IgD-negative memory B cell (primary cell): ENCODE measurements at regions not wholly inside any gene's neighbourhood (a gene's known extent, or its start where the extent isn't known, plus 50 kb on each side); places are given as distances from the start of the nearest gene placed in this dataset.

Experiments
- H3K27ac Mint-ChIP-seq, 3 donors: one replicate each; pipeline ENCODE4 v1.8.0; 2020 to 2022; ENCODE audit warnings: mild to moderate bottlenecking in 3 of 3, mixed read lengths in 3 of 3, moderate library complexity in 1 of 3
- H3K27me3 Mint-ChIP-seq: one replicate; pipeline ENCODE4 v1.8.0; 2021; ENCODE audit warnings: mixed read lengths
- H3K36me3 Mint-ChIP-seq: one replicate; pipeline ENCODE4 v1.8.0; 2020; ENCODE audit warnings: mild to moderate bottlenecking, mixed read lengths
- H3K4me1 Mint-ChIP-seq, 3 donors: one replicate each; pipeline ENCODE4 v1.8.0; 2020 to 2022; ENCODE audit warnings: mixed read lengths in 3 of 3, mild to moderate bottlenecking in 1 of 3
- H3K4me3 Mint-ChIP-seq, 4 donors: one replicate each; pipeline ENCODE4 v1.8.0; 2020 to 2022; ENCODE audit warnings: mild to moderate bottlenecking in 4 of 4, mixed read lengths in 4 of 4, moderate library complexity in 3 of 4
- H3K9me3 Mint-ChIP-seq, 3 donors: one replicate each; pipeline ENCODE4 v1.8.0; 2020 to 2021; ENCODE audit warnings: mixed read lengths in 3 of 3, mild to moderate bottlenecking in 1 of 3

DNA sequence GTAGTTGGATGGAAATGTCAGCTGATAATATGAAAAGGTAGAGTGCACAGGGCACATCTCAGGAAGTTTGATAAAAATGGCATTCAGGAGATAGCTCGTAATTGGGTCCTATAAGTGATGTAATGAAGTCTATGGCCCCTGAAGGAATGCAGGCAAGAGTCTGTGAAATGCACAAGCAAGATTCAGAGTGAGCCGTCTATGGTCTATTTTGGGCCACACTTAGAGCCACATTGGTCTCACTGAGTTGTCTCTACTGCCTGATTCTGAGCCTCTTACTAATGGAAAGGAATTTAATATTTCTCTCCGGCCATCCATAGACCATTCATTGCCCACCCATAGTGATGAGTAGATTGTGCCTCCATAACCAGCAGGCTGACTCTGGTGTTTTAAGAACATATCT, 111.3 kb upstream of the KCNN2 start:
- Mint-ChIP-seq H3K27ac (no peak overlapping the region), H3K4me1 (no peaks in the 10 kb centered on the region), H3K27me3 (no peaks in the 10 kb centered on the region), H3K36me3 (peaks cover 3% of the 10 kb centered on the region), H3K9me3 (peaks cover 0 to 1% (median 0%) of the 10 kb centered on the region in 3 donors), H3K4me3 (no peak overlapping the region)

DNA sequence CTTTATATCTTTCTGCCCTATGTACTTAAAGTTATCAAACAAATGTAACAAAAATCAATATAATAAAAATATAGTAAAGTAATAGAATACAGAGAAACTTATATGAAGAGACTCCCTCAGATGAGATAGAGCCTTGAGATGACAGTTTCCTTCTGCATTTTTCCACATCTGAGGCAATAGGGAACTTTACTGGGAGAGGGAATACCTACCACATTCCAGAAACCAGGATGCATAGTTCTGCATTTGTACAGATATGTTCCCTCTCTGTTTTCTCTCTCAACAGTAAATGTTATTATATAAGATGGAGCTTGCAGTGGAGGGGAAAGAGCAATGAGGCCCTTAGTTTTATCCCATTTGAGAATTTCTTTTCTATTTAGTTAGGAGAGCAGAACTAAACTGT, 109.6 kb upstream of the KCNN2 start:
- H3K36me3 Mint-ChIP-seq = peaks cover 3% of the 10 kb centered on the region
- H3K9me3 Mint-ChIP-seq = peaks cover 0 to 1% (median 0%) of the 10 kb centered on the region in 3 donors
- no peak overlapping the region for H3K27ac Mint-ChIP-seq
- no peaks in the 10 kb centered on the region for H3K27me3 Mint-ChIP-seq
- no peaks in the 10 kb centered on the region for H3K4me1 Mint-ChIP-seq
- H3K4me3 Mint-ChIP-seq = no peak overlapping the region

DNA sequence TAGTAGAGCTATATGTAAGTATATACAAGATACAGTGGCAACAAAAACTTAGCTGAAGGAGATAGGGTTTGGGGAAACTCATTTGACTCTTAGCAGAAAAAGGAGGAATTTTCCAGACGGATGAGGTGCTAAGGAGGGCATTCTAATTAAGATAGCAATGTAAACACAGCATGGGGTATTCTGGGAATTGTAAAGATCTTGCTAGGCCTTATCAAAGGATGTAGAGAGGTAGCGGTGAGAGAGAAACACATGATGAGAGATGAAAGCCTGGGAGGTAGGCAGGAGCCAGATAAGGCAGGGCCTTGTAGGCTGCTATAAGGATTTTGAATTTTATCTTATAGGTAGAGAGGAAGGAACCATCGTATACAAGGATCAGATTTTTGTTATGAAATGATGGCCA, 106.6 kb upstream of the KCNN2 start:
- Mint-ChIP-seq H3K27ac (no peak overlapping the region), H3K27me3 (peaks cover 6% of the 10 kb centered on the region), H3K4me3 (no peak overlapping the region), H3K36me3 (peaks cover 3% of the 10 kb centered on the region), H3K9me3 (peaks cover 0 to 5% (median 0%) of the 10 kb centered on the region in 3 donors), H3K4me1 (no peaks in the 10 kb centered on the region)

DNA sequence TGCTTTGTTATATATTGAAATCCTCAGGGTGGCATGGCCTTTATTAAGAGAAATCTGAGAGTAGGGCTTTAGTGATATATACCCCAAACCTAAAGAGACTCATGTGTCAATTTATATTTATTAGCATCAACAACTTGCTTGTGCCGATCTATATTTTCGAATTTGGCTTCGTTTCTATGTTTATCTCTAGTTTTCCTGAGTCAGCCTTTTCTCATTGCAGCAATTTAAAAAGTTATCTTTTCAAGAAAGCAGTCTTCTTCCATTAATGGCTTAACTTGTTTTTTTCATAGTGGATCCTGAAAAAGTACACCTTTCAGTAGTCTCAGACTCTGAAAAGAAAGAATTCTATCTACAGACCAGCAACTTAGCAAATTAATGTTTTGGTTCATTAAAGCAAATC, 99.9 kb upstream of the KCNN2 start:
- H3K27me3 Mint-ChIP-seq = peaks cover 6% of the 10 kb centered on the region
- H3K4me3 Mint-ChIP-seq = no peak overlapping the region
- H3K4me1 Mint-ChIP-seq = no peaks in the 10 kb centered on the region
- no peak overlapping the region for H3K27ac Mint-ChIP-seq
- peaks cover 0 to 4% (median 0%) of the 10 kb centered on the region in 3 donors for H3K9me3 Mint-ChIP-seq
- H3K36me3 Mint-ChIP-seq = no peaks in the 10 kb centered on the region

DNA sequence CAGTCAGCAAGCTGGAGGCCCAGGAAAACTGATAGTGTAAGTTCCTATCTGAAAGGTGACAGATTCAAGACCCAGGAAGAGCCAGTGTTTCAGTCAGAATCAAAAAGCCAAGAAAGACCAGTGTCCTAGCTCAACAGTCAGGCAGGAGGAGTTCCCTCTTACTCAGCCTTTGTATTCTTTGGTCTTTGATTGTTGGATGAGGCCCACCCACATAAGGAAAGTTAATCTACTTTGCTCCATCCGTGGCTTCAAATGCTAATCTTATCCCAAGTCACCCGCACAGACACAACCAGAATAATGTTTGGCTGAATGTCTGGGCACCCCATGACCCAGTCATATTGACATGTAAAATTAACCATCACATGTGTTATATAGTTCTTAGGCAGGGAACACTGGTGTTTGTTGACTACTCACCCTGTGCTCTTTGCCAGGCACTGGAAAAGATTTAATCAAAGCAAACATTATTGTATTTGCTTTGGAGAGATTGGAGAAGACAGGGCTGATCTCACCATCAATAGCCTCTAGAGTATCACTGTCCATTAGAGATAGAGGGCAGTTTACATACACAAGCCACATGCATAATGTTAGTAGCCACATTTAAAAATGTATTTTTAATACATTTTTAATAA, 96.3 kb upstream of the KCNN2 start:
- no peak overlapping the region for H3K27ac Mint-ChIP-seq
- no peaks in the 10 kb centered on the region for H3K27me3 Mint-ChIP-seq
- no peaks in the 10 kb centered on the region for H3K9me3 Mint-ChIP-seq
- H3K4me3 Mint-ChIP-seq = no peak overlapping the region
- no peaks in the 10 kb centered on the region for H3K36me3 Mint-ChIP-seq
- H3K4me1 Mint-ChIP-seq = no peaks in the 10 kb centered on the region

DNA sequence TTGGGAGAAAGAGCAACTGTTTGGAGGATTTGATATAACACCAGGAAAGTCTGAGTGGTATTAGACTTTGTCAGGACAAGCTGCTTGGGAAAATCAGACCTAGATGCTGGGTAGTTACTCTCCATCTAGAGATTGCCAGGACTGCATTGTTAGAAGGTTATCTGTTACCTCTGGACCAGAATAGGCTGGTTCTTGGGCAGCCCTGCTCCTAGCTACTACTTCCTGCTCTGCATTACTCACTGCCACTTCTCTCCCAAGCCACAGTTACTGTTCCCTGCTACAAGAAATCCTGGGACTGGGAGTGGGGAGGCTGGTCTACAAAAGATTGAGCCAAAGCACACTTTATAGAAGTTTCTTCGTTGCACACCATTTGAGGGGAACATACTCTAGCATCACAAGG, 95.5 kb upstream of the KCNN2 start:
- Mint-ChIP-seq H3K27me3 (no peaks in the 10 kb centered on the region), H3K4me1 (no peaks in the 10 kb centered on the region), H3K27ac (no peak overlapping the region), H3K4me3 (no peak overlapping the region), H3K36me3 (no peaks in the 10 kb centered on the region), H3K9me3 (no peaks in the 10 kb centered on the region)

DNA sequence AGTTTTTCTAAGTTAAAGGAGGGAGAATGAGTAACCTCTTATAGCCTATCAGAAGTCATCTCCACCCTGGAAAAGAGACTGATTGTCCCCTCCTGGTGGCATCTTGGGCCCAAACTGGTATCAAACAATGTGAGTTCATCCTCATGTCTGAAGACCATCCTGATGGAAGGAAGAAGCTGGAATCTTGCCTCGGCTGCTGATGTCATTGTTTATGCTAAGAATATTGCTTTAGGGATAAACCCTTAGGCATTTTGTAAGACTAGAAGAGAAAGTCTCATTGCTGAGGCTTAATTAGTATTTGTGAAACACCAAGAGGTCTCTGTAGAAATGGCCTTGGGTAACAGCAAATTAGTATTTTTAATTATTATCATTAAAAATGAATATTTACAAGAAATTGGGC, 65.7 kb upstream of the KCNN2 start:
- H3K36me3 Mint-ChIP-seq = peaks cover 2% of the 10 kb centered on the region
- H3K9me3 Mint-ChIP-seq = no peaks in the 10 kb centered on the region
- no peaks in the 10 kb centered on the region for H3K4me1 Mint-ChIP-seq
- no peak overlapping the region for H3K27ac Mint-ChIP-seq
- peaks cover 3% of the 10 kb centered on the region for H3K27me3 Mint-ChIP-seq
- H3K4me3 Mint-ChIP-seq = no peak overlapping the region

DNA sequence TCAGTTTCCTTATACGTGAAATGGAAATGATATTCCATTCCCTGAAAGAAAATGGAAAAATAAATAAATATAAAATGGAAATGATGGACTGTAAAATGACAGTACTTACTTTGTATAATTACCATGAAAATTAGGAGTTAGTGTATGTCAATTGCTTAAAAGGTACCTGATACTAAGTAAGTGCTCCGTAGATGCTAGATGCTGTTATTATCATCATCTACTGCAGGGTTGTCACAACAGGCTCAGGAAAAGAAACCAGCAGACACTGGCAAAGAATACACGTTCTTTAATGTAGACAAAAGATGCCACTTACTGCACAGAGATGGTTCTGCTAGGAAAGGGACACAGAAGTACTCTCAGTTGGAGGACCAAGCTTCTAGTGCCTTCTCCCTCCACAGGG, 64.0 kb upstream of the KCNN2 start:
- Mint-ChIP-seq H3K27ac (no peak overlapping the region), H3K27me3 (peaks cover 3% of the 10 kb centered on the region), H3K4me1 (no peaks in the 10 kb centered on the region), H3K36me3 (peaks cover 2% of the 10 kb centered on the region), H3K9me3 (no peaks in the 10 kb centered on the region), H3K4me3 (no peak overlapping the region)

DNA sequence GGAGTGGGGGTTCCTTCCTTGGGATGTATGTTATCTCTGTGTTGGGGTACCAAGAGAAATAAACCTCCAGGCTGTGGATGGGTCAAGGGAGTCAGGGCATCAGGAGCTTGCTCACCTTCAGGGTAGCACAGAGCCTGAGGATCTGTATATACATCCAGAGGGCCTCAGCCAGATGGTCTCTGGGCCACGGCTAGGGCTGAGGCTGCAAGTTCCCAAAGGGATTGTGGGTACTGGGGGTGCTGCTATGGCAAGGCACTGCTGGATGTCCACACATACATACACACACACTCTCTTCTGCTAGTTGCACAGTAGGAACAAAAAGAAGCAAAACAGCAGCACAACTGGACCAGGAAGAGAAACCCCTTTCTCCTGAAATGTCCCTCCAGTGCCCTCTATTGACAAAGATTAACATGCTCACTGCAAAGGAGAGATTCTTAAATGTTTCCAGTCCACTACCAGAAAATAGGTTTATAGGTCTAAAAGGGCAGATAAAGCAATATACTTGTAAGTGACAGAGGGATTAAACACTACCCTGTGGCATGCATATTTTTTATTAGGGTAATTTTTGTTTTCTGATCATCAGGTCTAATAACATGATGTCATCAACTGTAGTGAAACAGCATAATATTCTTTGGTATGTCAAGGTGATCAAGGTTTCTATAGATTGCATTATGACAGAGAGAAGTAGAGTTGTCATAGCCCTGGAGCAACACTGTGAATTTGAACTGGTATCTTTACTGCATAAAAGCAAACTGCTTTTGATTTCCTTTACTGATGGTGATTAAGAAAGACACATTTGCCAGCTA, 56.3 kb upstream of the KCNN2 start:
- Mint-ChIP-seq H3K27ac (no peak overlapping the region), H3K9me3 (no peaks in the 10 kb centered on the region), H3K27me3 (peaks cover 5% of the 10 kb centered on the region), H3K4me1 (no peaks in the 10 kb centered on the region), H3K4me3 (no peak overlapping the region), H3K36me3 (no peaks in the 10 kb centered on the region)

DNA sequence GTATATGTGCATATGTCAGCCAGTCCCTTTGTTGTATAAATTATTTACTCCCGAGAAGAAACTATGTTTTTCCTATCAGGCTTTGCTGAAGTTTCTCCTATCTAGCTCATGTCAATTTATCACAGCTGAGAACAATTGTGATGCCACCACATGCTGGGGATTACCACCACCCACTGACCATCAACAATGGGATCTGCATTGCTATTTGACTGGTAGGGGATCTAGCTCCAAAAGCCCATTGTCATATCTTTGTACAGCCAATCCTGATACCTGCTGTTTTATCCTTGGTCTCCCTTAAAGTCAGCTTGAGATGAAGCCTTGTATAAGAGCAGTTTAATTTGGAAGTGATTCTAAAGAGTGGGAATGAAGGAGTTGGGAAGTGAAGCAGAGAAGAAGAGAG, 53.9 kb upstream of the KCNN2 start:
- H3K27ac Mint-ChIP-seq = no peak overlapping the region
- peaks cover 7% of the 10 kb centered on the region for H3K27me3 Mint-ChIP-seq
- no peaks in the 10 kb centered on the region for H3K9me3 Mint-ChIP-seq
- no peaks in the 10 kb centered on the region for H3K36me3 Mint-ChIP-seq
- H3K4me1 Mint-ChIP-seq = no peaks in the 10 kb centered on the region
- H3K4me3 Mint-ChIP-seq = no peak overlapping the region

DNA sequence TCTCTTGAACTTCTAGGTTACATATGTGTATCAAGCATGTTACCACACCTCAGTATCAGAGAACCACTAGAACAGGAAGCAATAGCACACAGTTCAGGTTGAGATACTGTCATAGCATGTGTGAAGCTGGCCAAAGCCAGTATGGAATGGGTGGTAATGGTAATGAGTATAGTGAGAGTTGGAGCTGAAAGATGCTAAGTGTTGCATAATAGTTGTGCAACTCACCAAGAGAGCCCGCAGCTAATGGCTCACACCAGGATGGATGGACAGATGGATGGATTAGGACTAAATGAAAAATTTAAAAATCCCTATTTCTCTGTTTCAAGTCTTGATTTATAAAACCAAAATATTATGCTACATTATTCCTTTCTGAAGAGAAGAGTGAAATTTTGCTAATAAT, 53.4 kb upstream of the KCNN2 start:
- H3K27ac Mint-ChIP-seq = no peak overlapping the region
- no peaks in the 10 kb centered on the region for H3K36me3 Mint-ChIP-seq
- H3K4me3 Mint-ChIP-seq = no peak overlapping the region
- H3K4me1 Mint-ChIP-seq = no peaks in the 10 kb centered on the region
- H3K27me3 Mint-ChIP-seq = peaks cover 7% of the 10 kb centered on the region
- H3K9me3 Mint-ChIP-seq = no peaks in the 10 kb centered on the region

DNA sequence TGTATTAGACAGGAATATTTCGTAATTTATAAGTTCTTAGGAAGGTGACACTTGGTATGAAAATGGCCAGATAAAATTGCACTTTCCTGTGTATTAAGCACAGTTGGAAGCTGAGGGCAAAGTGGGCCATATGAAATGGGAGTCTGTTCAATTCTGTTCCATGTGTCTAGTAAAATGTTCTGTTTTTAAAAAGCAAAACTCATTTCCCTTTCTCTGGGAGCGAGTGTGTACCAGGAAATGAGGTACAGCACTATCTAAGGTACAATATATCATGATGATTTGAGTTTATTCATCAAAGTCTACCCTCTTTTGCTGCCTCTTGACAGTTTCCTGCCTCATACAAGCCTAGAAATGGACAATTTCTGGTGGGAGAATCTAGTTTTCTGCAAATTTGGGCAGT, 51.2 kb upstream of the KCNN2 start:
- no peaks in the 10 kb centered on the region for H3K36me3 Mint-ChIP-seq

DNA sequence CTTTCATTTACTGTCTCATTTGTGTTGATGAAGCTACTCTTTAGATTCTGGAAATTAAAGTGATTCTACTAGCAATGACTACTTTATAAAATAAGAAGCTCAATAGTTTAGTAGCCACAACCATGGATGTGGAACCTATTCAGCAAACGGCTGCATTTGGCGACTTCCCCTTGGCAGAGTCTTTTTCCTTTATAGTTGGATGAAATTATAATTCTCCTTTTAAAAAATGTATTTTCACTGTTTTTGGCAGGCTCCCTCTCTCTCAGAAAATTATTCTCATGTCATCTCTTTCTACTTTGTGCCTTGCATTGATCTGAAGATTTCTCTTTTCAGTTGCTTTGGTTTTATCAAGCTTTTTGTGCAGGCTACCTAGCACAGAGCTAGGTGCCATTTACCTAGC, 50.6 kb upstream of the KCNN2 start:
- Mint-ChIP-seq H3K27ac (no peak overlapping the region), H3K27me3 (peaks cover 5% of the 10 kb centered on the region), H3K36me3 (no peaks in the 10 kb centered on the region), H3K4me1 (no peaks in the 10 kb centered on the region), H3K9me3 (no peaks in the 10 kb centered on the region), H3K4me3 (no peak overlapping the region)

More for the DNA sequence above, 51.2 kb upstream of the KCNN2 start:
- Mint-ChIP-seq H3K4me1 (no peaks in the 10 kb centered on the region), H3K27me3 (peaks cover 5% of the 10 kb centered on the region), H3K9me3 (no peaks in the 10 kb centered on the region), H3K4me3 (no peak overlapping the region), H3K27ac (no peak overlapping the region)

DNA sequence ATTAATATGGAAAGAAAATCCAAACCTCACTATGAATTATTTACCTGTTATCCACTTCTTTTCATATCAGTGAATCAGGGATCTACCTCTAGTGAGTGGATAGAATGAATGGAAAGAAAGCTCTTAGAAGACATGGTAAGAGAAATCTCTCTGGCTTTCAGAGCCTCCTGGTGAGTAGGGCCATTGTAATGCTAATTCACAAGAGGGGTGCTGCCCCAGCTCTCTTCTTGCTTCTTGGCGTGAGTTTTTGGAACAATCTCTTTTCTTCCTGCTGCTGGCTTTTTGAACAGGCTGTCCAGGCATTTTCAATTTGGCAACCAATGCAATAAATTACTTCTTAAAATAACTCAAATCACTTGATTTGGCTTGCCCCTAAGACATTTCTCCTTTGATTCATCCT, 49.9 kb upstream of the KCNN2 start:
- no peaks in the 10 kb centered on the region for H3K9me3 Mint-ChIP-seq
- peaks cover 5% of the 10 kb centered on the region for H3K27me3 Mint-ChIP-seq
- H3K36me3 Mint-ChIP-seq = no peaks in the 10 kb centered on the region
- H3K27ac Mint-ChIP-seq = no peak overlapping the region
- H3K4me3 Mint-ChIP-seq = no peak overlapping the region
- no peaks in the 10 kb centered on the region for H3K4me1 Mint-ChIP-seq
